NCI-H2029 treated with DMSO at 0.1 percent for 48 hours (cell line): ENCODE measurements at regions not wholly inside any gene's neighbourhood (a gene's known extent, or its start where the extent isn't known, plus 50 kb on each side); places are given as distances from the start of the nearest gene placed in this dataset.
A peak's percentile ranks its signal among the peaks of the same experiment; 100 is the strongest.

Source experiments
- DNase-seq: peaks from one replicate; lab custom pipeline; 2025; lab: John Stamatoyannopoulos, UW

GRCh38 chr5:54717870-54718269 is 200.3 kb downstream of the SNX18 start:
- DNase-seq = no peak

- DNase-seq = no peak
These were observed 199.9 kb downstream of the SNX18 start for GRCh38 chr5:54717459-54717858.

DNA sequence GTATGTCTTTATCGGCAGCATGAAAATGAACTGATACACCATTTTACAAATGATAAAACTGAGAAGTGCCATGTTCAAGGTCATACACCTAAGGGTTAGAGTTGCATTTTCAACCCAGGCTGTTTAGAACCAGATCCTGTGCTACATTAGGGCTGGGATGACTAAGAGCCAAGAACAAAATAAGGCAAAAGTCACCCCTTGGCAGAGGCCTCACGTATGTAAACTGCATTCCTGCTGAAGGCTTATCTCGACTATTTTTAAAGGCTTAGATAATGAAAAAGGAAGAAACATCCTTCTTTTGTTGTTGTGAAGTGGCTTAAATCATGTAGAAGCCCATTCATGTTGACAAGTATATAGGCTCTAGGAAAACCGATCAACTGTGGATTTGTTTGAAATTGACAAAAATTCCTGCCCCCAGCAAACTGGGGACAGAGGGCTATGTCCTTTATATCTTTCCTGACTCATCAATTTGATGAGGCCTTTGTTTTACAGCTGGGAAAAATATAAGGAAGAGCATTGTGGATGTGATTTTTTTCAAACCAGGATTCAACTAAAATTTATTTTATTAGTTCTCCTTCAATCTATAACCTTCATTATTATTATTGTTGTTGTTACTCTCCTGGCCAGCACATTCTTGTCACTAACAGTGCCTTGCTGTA is 196.5 kb downstream of the SNX18 start:
- DNase-seq = no peak

GRCh38 chr5:54709096-54709495 is 191.5 kb downstream of the SNX18 start:
- DNase-seq = no peak

- DNase-seq = no peak
These were observed 190.3 kb downstream of the SNX18 start for GRCh38 chr5:54707841-54708240.

- DNase-seq = no peak
These were observed 188.6 kb downstream of the SNX18 start for GRCh38 chr5:54705994-54706653.

DNA sequence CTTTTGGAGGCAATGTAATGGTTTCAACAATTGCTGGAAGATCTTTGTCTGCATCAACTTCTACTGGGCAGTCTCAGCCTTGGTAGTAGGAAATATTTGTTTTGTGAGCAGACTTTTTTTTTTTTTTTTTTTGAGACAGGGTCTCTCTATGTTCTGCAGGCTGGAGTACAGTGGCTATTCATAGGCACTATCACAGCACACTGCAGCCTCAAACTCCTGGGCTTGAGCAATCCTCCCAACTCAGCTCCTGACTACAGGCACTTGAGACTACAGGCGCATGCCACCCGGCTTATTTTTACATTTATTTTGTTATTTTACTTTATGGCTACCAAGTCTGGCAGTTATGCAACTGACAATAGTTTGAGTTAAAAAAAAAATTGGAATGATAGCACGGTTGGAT is 187.3 kb downstream of the SNX18 start:
- DNase-seq = no peak

- no peak for DNase-seq
These were observed 186.8 kb downstream of the SNX18 start for GRCh38 chr5:54704333-54704732.

GRCh38 chr5:54703565-54704255 is 186.2 kb downstream of the SNX18 start:
- no peak for DNase-seq

DNA sequence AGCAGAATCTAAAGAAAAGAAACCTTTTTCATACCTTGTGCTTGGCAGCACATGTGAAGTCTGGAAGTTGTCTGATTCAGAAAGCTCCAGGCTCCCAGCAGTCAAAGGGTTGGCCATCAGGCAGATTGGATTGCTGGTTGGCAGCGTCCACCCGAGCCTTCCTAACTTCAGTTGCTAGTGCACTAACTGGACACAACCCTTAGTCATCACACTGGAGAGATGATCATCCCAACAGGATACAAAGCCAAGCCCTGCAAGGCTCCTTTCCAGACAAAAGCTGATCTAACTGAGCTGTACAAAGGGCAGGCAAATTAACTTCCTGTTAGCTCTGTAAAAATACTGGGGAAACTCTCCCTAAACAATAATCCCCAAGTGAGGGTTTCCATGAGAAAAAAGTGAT is 185.6 kb downstream of the SNX18 start:
- no peak for DNase-seq

DNA sequence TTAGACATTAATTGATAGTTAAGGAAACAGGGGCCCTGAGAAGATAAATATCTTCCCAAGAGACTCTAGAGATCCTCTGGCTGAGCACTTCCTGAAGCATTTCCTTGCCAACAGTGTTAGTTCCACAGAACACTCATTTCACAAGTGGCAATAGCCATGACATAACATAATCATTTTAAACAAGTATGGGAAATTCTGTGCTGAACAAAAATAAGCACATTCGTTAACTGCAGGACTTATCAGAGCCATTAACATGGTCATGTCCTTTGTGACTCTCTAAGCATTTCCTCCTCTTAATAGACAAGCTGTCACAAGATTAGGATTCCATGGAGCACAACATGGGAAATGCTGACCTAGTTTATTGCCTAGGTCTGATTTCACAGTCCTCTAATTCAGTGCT is 184.9 kb downstream of the SNX18 start:
- no peak for DNase-seq

DNA sequence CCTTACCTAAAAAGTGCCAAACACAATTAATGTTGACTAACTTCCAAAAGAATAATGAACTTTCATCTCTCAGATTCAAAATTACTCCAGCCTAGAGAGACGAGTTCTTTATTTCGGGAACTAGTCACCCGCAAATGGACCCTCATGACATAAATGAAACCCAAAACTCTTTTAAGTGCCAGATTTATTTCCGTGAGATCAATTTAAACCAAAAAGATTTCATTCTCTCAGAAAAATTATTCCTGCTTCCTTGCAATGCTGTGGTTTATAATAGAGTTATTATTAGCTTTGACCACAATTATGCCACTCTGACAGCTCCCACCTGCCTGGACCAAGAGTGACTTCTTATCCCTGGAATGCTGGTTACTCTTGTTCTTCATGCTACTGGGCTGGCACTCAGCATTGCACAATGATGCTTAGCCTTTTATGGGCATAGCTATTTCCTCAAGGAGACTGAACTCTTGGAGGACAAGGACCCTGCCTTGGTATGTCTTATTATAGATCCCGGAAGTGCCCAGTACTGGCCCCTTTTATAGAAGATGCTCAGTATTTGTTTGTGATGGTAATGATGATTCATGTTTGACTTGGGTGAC is 183.5 kb downstream of the SNX18 start:
- DNase-seq = no peak

GRCh38 chr5:54696931-54697330 is 179.4 kb downstream of the SNX18 start:
- DNase-seq = no peak

DNA sequence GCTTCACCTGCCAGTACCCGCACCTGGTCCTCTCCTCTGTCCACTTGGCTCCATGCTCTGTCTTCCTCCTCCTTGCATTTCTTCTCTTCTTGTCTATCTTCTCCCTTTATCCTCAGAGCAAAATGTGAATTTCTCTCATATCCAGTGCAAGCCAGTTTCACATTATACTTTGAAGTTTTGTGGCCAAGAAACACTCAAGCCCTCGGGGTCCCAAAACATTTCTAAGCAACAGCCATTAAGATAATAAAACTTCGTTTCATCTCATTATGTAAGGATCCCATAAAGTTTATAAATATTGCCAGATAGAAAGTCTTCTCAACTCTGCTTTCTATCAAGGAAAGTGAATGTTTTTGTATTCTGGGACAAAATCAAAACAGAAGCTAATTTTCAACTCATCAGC is 178.8 kb downstream of the SNX18 start:
- DNase-seq = no peak

- peak; percentile 27 for DNase-seq
These were observed 177.8 kb downstream of the SNX18 start for GRCh38 chr5:54695198-54695966.

DNA sequence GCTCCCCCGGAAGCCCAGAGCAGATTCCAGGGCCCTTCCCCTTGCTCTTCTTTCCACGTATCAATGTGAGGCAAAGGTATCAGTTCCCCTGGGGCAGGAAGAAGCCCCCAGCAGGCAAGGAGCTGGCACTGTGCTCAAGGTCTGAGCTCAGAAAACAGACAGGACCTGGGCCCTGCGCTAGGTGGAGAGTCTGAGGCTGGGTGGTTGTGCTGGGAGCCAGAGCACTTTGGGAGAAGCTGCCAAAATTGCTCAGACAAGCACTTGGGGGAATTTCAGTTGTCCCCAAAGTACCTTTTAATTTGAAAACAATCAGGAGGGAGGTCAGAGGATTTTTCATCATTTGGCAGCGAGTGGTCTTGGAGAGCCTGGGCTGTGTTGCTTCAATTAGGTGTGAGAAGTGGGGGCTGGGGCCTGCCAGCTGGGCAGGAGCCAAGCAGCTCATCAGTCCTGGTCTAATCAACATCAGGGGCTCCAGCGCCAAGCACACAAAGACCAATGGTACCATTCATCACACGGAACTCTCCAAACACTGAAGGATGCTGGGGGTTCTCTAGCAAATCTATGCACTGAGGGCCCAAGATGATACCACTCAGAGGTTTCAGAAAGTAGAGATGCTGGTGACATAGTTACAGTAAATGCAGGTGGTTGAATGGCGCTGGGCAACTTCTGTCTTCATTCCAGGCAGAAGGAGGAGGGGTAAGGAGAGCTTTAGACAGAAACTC is 176.5 kb downstream of the SNX18 start:
- DNase-seq = peak; percentile 80

- DNase-seq = no peak
These were observed 175.1 kb downstream of the SNX18 start for GRCh38 chr5:54692631-54693030.

DNA sequence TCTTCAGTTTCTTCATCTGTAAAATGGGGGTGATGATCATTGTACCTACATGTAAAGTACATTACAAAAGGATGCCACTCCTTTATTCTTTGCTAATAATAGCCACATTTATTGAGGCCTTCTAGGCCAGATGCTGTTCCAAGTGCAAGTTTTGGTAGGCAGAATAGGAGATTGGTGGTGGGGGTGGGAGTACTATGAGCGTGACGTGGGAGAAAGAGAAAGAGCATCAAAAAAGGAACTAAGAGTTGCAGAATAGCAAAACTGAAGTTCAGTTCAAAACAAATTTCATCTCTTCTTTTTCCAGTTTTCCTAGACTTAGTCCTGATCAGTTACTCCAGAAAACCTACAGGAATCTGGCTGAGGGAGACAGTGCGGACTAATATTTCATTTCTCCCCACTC is 174.1 kb downstream of the SNX18 start:
- no peak for DNase-seq

- DNase-seq = no peak
These were observed 172.1 kb downstream of the SNX18 start for GRCh38 chr5:54689411-54690251.

- no peak for DNase-seq
These were observed 163.4 kb downstream of the SNX18 start for GRCh38 chr5:54680998-54681397.

GRCh38 chr5:54679686-54680085 is 162.1 kb downstream of the SNX18 start:
- DNase-seq = no peak
